Left lobe of liver (tissue), 2 donors: ENCODE measurements at regions not wholly inside any gene's neighbourhood (a gene's known extent, or its start where the extent isn't known, plus 50 kb on each side); places are given as distances from the start of the nearest gene placed in this dataset.
"Not testable (repeated sequence)": the region's sequence is repeated elsewhere in the genome, so short reads cannot be mapped to it uniquely, and the experiment has no call there.

Experiments
- ATAC-seq: fragments of 200-7000 bp; cut with Tn5 transposase; one replicate; pipeline ENCODE4 v1.9.1; 2020; ENCODE audit warnings: mild to moderate bottlenecking, moderate library complexity
- DNase-seq: peaks from one replicate; pipeline ENCODE4 v3.0.0-alpha.2; 2020; ENCODE audit warnings: low spot score
- donor health status: DM: no; HTN: no; CAD: no; lungs with moderate emphysema.
- donor health status: DM: no; HTN: yes; CAD: no.

DNA sequence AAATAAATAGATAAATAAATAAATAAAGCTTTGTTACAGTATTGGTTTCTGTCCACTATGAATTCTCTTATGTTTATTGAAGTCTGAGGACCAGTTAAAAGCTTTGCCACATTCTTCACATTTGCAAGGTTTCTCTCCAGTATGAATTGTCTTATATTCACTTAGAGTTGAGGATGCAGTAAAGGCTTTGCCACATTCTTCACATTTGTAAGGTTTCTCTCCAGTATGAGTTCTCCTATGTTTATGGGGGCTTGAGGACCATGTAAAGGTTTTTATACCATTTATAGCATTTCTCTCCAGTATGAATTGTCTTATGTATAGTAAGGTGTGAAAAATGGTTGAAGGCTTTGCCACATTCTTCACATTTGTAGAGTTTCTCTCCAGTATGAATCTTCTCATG, 168.3 kb downstream of the ZNF737 start:
- ATAC-seq (no peak), DNase-seq (no peak)

DNA sequence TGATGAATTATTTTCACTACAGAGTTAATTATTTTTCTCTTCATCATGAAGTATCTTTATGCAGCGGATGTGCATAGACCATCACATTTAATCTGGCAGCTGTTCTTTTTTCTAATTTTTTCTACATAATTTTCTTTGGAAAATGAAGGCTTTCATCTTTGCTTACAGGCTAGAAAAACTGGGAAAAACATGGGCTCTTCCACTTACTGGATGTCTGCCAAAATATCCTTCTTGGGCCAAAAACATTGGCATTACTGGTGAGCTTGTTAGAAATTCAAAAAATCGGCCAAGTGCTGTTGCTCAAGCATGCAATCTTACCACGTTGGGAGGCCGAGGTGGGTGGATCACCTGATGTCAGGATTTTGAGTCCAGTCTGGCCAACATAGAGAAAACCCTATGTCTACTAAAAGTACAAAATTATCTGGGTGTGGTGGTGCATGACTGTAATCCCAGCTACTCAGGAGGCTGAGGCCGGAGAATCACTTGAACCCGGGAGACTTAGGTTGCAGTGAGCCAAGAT, 176.8 kb downstream of the ZNF737 start:
- no peak for ATAC-seq
- DNase-seq = no peak

DNA sequence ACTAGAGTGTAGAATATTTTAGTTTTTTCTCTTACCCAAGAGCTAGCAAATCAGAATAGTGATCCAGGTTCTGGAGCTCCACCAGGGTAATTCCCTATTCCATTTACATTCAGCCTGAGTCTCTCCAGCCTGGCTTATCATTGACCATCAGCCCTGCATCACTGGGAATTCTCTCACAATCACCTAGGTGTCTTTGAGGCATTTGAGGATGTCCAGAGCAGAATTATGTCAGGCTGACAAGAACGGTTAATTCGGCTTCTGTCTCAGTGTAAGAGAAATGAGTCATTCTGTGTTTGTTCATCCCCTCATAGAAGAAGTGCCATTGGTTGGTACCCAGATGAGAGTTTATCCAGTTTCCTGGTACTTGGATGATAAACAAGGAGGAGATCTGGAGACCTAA, 180.5 kb downstream of the ZNF737 start:
- ATAC-seq = no peak

DNA sequence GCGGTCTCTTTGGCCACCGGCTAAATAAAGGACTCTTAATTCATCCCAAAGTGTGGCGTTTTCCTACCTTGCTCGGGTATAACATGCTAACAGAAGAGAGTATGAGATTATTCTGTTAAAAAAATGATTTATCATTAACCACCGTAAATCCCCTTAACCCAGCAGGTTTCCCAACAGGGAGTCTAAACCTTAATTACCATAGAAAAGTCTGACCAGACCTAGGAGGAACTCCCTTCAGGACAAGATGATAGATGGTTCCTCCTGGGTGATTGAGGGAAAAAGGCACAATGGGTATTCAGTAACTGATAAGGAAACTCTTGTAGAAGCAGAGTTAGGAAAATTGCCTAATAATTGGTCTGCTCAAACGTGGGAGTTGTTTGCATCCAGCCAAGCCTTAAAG, 193.7 kb downstream of the ZNF737 start:
- no peak for ATAC-seq
- DNase-seq = no peak

More for the DNA sequence above, 180.5 kb downstream of the ZNF737 start:
- DNase-seq = no peak

DNA sequence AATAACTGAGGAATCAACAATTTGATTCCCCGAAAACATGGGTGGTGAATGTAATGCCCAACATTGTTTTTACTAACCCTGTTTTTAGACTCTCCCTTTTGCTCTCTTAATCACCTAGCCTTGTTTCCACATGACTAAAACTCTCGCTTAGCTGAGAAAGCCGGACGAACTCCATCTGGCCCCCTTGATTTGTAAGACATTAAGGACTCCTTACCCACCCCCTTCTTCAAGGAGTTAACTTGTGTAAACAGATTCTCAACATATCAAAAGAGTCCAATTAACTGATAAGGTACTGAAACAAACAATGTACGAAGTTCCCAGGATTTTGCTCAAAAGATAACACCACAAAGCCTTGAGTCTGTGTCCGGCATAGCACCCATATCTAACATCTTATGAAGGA, 194.3 kb downstream of the ZNF737 start:
- ATAC-seq = not testable (repeated sequence)

DNA sequence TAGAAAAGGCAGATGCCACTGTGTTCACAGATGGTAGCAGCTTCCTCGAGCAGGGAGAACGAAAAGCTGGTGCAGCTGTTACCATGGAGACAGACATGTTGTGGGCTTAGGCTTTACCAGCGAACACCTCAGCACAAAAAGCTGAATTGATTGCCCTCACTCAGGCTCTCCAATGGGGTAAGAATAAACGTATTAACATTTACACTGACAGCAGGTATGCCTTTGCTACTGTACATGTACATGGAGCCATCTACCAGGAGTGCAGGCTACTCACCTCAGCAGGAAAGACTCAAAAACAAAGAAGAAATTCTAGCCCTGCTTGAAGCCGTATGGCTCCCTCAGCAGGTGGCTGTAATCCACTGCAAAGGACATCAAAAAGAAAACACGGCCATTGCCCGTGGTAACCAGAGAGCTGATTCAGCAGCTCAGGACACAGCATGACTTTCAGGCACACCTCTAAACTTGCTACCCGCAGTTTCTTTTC, 197.7 kb downstream of the ZNF737 start:
- DNase-seq (no peak), ATAC-seq (no peak)

More for the DNA sequence above, 194.3 kb downstream of the ZNF737 start:
- DNase-seq = not testable (repeated sequence)

DNA sequence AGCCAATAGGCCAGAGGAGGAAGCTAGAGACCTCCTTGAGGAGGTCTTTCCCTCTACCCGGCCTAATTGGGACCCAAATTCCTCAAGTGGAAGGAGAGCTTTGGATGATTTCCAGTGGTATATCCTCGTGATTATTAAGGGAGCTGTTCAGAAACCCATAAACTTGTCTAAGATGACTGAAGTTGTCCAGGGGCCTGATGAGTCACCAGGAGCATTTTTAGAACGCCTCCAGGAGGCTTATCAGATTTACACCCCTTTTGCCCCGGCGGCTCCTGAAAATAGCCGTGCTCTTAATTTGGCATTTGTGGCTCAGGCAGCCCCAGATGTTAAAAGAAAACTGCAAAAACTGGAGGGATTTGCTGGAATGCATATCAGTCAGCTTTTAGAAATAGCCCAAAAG, 198.1 kb downstream of the ZNF486 start:
- DNase-seq (no peak), ATAC-seq (no peak)

DNA sequence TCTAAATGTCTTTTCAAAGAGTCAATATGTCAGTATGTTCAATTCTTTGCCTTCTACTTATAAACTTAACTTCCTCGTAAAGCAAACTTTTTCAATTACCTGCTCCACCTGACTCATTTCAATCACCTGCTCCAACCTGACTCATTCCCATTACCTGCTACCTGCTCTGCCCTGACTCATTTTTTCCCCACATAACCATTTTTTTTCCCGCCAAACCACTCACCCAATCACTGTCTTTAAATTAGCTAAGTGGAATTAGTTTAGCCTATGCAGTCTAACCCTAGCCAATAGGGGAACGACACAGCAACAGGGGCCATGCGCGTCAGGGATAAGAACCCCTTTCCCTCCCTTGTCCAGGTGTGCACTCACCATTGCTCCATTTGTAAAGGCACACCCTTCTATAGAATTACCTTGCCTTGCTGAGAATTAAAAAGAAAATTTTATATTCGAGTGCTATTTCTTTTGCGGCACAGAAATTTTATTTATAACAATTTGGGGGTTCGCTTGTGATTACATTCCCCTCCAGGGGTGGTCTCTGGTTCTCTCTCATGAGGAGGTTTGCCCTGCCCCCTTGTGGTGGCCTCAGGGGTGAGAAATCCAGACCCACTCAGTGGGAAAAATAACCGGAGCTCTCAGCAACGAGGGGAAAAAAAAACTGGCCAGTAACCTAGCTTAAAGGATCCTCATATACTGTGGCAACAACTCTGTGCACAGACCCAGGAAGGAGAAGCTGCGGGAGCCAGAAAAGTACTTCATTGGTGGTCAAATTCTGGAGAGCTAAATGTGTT, 193.1 kb downstream of the ZNF486 start:
- no peak for ATAC-seq
- no peak for DNase-seq

DNA sequence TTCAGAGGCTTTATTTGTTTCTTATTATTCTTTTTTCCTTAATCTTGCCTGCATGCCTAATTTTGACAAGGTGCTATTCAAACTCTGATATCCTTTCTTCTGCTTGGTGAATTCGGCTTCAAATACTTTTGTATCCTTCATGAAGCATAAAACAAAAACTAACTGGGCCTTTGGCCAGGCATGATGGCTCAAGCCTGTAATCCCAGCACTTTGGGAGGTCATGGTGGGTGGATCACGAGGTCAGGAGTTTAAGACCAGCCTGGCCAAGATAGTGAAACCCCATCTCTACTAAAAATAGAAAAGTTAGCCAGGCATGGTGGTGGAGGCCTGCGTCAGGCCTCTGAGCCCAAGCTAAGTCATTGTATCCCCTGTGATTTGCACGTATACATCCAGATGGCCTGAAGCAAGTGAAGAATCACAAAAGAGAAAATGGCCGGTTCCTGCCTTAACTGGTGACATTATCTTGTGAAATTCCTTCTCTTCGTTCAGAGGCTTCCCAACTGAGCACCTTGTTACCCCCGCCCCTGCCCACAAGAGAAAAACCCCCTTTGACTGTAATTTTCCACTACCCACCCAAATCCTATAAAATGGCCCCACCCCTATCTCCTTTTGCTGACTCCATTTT, 191.9 kb downstream of the ZNF486 start:
- not testable (repeated sequence) for ATAC-seq, DNase-seq

DNA sequence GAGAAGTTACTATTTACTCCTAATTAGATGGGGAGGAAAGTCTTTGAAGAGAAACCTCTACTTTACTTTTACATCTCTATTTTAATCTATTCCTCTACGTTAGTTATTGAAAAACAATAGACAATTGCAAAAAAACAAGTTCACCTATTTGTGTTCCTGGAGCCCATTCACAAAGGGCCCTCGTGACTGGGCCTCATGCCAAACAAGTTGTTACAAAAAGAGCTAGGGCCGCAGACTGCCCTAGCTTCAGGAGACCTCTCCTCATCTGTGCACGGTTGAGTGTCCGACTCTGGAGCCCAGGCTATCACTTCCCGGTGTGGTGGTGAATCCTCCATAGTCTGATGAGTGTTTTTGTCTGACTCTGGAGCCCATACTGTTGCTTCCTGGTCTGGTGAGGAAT, 190.9 kb downstream of the ZNF486 start:
- ATAC-seq (no peak), DNase-seq (no peak)

DNA sequence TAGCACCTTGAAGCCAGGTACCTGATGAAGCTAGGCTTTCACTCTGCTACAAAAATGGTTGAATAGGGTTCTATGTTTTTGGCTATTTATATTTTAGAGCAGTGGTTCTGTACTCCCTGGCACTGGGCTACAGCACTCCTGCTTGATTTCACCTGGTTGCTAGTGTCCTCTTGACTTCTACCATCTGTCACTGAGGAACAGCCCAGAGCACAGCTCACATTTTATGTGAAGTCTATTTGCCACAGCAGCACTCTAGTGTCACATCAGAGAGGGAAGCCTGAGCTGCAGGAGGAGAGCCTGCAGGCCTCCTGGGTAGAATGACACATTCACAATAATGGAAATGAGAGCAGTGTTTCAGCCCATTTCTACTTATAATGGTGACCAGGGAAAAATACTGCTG, 184.2 kb downstream of the ZNF486 start:
- ATAC-seq (no peak), DNase-seq (no peak)

DNA sequence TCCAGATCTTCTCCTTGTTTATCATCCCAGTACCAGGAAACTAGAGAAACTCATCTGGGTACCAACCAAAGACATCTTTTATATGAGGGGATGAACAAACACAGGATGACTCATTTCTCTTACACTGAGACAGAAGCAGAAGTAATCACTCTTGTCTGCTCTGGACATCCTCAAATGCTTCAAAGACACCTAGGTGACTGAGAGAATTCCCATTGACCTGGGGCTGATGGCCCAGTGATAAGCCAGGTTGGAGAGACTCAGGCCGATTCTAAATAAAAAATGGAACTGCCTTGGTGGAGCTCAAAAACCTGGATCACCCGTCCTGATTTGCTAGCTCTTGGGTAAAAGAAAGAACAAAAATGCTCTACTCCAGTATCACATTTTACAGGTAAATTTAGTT, 182.2 kb downstream of the ZNF486 start:
- DNase-seq (no peak), ATAC-seq (no peak)

DNA sequence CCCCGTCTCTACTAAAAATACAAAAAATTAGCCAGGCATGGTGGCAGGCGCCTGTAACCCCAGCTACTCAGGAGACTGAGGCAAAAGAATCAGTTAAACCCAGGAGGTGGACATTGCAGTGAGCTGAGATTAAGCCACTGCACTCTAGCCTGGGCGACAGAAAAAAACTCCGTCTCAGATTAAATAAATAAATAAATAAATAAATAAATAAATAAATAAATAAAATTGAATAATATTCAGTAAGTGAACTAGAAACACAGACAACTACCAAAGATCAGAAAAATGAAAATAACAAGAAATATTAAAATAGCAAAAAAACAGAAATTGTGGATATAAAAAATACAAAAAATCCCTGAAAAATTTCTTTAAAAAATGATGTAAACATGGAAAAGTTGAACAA, 172.4 kb downstream of the ZNF486 start:
- no peak for DNase-seq
- ATAC-seq = no peak

DNA sequence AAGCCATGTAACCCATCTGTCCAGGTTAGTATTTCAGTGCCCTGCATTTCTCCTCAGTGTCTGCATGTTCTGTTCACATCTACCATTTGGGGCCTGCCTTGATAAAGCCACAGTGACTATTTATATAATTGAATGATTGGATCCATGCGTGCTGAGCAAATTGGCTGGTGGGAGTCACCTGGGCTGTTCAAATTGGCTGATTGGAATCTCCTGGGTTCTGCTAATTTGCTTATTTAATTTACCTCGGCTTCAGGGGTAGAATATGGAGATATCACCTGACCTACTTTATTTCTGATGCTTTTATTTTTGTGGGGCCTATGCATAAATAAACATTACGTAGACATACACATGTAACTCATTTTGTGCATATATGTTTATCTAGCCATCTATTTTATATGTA, 167.7 kb downstream of the ZNF486 start:
- ATAC-seq = no peak
- no peak for DNase-seq

DNA sequence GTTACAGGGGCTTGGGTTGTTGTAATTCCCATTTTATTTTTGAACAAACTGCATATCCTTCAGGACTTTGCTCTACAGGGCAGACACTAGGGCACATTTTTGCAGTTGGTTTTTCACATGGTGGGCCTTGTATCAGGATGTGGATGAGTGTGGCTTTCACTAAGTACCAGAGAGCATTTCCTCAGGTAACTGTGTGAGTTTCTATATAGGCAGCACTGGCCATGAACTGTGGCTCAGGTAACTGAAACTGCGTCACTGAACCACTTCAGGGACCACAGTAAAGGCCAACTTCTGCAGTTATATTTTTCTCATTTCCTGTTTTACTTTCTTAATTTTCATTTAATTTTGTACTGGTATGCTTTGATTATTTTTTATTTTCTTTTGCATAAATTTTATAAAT, 166.5 kb downstream of the ZNF486 start:
- no peak for DNase-seq
- no peak for ATAC-seq

DNA sequence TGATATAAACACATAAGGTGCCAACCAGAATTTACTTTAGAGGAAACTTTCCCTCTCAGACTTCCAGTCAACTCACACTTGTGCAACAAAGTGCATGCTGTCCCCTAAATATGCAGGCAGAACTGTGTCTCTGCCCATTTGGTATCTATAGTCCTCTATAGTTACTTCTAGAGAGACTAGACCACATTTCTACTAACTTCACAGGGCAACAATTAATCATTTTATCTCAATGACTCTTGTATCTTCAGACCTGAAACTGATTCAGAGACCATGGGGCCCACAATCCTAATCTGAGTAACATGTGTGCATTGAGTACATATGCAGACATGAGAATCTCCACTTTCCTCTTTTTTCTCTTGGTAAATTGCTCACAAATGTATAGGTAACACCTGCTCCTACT, 158.1 kb downstream of the ZNF486 start:
- ATAC-seq (no peak), DNase-seq (no peak)

DNA sequence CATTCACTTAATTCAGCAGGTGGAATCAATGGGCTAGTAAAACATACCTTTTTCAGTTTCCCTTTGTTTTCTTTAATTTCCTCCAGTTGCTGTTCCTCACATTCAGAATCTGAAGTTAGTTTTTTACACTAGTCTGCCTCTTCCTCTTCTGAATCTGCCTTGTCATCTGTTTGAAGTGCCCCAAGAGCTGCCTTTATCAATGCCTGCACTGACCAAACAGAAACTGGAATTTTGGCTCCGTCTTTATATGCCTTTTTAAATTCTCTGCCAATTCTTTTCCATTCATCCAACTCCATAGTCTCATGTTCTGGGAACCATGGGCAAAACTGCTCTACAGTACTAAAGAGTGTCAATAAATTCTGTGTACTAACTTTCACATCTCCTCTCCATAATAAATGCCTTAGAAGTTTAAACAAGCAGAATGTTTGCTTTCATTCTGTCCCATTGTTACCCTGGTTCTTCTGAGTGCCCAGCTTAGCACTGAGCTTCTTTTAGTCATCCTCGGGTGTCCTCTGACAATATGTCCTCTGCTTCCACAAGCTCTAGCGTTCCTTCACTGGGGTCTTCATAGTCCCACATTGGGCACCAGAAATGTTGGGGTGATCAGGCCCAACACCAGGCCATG, 154.2 kb downstream of the ZNF486 start:
- no peak for ATAC-seq
- DNase-seq = no peak

DNA sequence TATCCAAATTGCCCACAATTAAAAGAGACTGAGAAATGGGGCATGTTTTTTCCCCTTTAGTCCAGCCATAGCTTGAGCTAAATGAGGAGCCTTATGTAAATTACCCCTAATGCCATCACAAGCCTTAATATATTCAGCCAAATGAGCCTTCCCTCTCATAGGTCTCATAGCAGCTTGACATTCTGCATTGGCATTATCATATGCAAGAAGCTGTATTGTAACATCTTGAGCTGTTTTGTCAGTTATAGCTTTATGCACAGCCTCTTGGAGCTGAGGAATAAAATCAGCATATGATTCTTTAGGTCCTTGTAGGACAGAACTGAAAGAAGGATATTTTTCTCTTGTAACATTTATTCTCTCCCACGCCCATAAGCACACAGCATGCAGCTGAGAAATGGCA, 153.2 kb downstream of the ZNF486 start:
- no peak for ATAC-seq
- DNase-seq = no peak

DNA sequence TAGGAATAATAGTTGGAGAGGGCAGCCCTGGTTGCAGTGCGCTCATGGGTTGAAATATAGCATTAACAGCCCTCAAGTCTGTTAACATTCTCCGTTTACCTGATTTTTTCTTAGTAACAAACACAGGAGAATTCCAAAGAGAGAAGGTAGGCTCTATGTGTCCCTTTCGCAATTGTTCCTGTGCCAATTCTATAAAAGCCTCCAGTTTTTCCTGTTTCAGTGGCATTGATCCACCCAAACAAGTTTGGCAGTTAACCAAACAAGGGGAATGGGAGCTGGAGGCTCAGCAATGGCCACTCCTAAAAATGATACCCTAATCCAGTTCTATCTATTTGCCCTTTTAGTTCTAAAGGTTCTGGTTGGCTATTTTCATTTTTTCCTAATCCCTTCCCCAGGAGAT, 151.6 kb downstream of the ZNF486 start:
- no peak for ATAC-seq
- DNase-seq = no peak

DNA sequence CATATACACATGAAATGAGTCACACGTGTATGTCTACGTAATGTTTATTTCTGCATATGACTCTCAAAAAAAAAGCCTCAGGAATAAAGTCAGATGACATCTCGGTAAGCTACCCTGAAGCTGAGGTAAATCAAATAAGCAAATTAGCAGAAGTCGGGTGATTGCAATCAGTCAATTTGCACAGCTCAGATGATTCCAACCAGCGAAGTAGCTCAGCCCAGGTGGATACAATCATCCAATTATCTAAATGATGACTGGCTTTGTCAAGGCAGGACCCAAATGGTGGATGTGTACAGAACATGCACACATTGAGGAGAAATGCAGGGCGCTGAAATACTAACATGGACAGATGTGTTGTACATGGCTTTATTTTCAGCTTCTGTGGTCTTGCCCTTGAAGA, 148.5 kb downstream of the ZNF486 start:
- DNase-seq (no peak), ATAC-seq (no peak)

DNA sequence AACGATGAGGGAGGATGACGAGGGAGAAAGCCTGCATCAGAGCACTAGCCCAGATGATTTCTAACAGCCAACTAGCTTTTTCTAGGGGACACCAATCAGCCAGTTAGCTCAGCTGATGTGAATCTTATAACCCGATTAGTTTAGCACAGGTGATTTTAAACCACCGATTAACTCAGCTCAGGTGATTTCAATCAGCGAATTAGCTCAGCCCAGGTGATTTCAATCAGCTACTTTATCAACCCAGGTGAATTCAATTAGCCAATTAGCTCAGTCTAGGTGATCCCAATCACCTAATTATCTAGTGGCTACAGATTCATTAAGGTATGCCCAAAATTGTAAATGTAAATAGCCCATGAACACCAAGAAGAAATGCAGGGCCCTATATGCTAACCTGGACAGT, 146.9 kb downstream of the ZNF486 start:
- DNase-seq = no peak
- no peak for ATAC-seq

DNA sequence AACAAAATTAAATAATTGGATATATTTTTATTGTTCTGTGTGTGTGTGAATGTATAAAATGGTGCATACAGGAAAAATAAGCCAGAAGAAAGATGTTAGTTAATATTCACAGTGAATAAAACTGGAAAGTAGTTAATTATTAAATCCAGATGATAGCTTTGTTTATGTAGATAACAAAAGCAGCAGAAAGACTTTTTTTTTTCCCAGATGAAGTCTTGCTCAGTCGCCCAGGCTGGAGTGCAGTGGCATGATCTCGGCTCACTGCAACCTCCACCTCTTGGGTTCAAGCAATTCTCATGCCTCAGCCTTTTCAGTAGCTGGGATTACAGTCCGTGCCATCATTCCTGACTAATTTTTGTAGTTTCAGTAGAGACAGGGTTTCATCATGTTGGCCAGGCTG, 140.1 kb downstream of the ZNF486 start:
- no peak for DNase-seq
- no peak for ATAC-seq
